ENCODE measurements at regions not wholly inside any gene's neighbourhood (a gene's known extent, or its start where the extent isn't known, plus 50 kb on each side); places are given as distances from the start of the nearest gene placed in this dataset.

DNA sequence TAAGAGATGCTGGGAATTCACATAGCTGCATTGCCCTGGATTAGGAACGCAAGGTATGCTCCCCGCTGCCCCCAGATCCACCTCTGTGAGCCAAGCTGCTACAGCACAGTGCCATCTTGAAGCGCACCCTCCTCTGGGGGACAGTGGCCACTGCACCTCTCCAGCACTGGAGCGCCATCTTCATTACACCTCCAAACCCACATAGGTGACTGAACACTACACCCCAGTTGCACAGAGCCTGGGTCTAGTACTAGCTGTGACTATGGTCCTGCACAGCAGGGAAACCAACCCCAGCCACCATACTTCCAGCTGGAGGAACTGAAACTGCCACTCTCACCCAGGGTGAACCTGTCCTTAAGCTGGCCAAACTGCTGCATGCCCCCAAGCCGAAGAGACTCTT lies 84.6 kb downstream of the TMEM237 start:
- TF ChIP-seq, protein P1, sequence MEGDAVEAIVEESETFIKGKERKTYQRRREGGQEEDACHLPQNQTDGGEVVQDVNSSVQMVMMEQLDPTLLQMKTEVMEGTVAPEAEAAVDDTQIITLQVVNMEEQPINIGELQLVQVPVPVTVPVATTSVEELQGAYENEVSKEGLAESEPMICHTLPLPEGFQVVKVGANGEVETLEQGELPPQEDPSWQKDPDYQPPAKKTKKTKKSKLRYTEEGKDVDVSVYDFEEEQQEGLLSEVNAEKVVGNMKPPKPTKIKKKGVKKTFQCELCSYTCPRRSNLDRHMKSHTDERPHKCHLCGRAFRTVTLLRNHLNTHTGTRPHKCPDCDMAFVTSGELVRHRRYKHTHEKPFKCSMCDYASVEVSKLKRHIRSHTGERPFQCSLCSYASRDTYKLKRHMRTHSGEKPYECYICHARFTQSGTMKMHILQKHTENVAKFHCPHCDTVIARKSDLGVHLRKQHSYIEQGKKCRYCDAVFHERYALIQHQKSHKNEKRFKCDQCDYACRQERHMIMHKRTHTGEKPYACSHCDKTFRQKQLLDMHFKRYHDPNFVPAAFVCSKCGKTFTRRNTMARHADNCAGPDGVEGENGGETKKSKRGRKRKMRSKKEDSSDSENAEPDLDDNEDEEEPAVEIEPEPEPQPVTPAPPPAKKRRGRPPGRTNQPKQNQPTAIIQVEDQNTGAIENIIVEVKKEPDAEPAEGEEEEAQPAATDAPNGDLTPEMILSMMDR (conservative IDR thresholded peaks at IDR 0.05) = no peak
- TF ChIP-seq EZH2 (IDR thresholded peaks at IDR 0.05; ENCODE audit: low read depth) = no peak

Data from PC-9 (cell line).